GM21390 (cell line): ENCODE measurements at regions not wholly inside any gene's neighbourhood (a gene's known extent, or its start where the extent isn't known, plus 50 kb on each side); places are given as distances from the start of the nearest gene placed in this dataset.
"Not testable (repeated sequence)": the region's sequence is repeated elsewhere in the genome, so short reads cannot be mapped to it uniquely, and the experiment has no call there.

Source experiments
- ATAC-seq: cut with Tn5 transposase; IDR thresholded peaks from one replicate; pipeline ENCODE4 v1.9.1; 2021; ENCODE audit not compliant: unreplicated experiment

DNA sequence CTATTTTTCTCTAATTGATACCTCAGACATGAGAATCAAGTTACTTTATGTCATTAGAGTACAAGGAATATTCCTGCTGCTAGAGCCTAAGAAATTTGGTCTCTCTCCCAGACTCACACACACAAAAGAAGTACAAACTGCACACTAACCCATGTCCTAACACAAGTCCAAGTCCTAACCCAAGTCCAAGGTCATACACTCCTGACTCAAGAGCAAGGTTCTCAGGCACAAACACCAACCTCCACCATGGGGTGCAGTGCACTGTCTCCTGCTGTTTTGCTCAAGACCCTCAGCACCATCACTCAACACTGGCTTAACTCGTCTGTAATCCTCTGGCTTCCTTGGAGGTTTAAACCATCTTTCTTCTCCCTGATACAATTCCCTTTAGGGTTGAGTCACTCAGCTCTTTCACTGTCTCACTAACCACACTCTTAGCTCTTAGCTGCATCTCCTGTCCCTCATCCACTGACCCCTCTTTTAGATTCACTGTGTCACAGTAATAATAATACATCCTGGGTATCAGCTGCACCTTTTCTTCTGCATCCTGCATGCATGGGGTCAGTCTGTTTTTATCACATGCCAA, 129.8 kb downstream of the BCL2L11 start:
- ATAC-seq, result no peak

DNA sequence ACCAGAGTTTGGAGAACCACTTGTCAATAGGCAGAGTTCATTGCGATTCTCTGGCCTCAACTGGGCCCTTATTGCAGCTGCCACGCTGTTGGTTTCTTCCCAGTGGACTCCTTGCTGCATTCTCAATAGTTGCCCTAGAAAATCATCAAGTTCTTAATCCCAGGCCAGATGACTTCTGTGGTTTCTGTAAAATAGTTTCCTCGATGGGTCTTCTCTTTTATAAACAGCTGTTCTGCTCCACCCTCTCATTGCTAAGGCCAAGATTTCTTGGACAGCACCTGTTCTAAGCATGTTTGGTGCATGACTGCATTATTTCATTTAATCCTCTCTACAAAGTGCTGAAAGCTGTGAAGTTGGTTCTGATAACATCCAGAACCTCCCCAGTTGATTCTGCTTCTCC, 131.0 kb downstream of the BCL2L11 start:
- no peak for ATAC-seq

DNA sequence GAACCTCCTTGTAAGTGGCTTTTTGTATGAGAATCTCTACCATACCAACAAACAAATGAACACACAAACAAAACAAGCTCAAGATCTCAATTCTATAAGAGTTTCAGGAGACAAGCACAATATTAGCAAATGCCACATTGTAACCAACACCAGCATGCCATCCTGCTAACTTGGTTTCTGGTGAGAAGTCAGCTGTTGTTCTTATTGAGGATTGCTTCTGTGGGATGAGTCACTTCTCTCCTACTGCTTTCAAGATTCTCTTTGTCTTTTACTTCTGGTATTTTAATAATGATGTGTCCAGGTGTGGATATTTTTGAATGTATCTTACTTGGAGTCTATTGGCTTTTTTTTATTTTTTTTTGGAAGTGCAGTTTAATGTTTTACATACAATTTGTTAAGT, 131.7 kb downstream of the BCL2L11 start:
- no peak for ATAC-seq

DNA sequence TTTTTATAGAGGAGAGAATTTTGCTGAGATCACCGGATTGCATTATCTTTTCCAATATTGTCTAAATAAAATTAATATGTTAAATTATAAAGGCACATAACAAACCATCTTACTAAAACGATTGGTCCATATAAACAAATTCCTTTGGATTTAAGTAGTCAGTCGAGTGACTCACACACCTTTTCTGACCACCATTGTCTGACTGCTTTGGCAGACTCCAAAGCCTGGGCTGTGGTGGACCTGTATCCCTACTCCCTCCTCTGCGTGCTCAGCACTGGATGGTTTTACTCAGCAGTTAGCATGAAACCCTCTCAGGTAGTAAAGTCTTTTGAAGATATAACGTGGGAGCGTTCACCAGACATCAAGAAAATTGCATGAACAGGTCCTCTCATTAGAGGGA, 134.2 kb downstream of the BCL2L11 start:
- not testable (repeated sequence) for ATAC-seq

DNA sequence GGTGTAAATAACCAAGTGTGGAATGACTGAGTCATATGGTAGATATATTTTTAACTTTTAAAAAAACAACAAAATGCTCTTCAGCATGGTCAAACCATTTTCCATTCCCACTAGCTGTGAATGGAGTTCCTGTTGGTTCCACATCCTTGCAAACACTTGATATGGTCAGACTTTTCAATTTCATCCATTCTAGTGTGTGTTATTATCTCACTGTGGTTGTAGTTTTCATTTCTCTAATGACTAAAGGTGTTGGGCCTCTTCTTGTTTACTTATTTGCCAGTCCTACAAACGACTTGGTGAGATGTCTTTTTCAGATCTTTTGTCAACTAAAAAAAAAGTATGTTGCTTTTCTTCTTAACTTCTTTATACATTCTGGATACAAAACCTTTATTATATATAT, 135.9 kb downstream of the BCL2L11 start:
- ATAC-seq, result not testable (repeated sequence)

DNA sequence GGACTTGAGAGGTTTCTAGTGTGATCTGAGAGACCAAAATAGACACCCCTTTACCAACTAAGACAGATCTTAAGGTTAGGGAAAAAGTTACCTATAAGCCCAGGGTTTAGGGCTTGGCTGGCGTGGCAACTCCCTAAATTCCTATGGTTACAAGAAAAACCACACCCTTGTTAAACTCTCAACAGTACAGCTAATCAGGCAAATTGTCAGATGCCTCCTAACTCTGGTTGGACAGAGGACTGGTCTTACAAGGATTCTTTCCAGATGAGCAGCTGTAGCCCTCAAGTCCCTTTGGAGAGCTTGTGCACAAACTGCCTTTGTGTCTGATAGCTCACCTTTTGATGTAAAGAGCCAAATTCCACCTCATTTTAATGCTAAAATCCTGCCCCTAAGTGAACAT, 136.9 kb downstream of the BCL2L11 start:
- ATAC-seq, result not testable (repeated sequence)

DNA sequence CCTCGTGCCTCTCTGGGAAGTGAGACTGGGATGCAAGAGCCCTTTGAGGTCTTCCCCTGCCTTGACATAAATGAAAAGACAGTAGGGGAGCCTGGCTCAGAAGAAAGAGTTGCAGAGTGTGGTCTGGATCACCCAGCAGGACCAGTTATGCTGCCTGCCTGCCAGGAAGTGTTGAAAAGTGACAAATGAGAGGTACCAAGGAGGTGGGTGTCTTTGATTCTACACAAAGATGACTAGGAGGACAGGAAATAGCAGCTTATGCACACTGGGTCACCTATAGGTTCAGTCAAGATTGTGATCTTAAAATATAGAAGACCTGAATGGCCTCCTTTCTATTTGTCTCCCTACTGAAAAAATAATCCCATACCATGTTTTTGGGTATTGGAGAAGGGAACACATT, 137.6 kb downstream of the BCL2L11 start:
- ATAC-seq, result not testable (repeated sequence)

DNA sequence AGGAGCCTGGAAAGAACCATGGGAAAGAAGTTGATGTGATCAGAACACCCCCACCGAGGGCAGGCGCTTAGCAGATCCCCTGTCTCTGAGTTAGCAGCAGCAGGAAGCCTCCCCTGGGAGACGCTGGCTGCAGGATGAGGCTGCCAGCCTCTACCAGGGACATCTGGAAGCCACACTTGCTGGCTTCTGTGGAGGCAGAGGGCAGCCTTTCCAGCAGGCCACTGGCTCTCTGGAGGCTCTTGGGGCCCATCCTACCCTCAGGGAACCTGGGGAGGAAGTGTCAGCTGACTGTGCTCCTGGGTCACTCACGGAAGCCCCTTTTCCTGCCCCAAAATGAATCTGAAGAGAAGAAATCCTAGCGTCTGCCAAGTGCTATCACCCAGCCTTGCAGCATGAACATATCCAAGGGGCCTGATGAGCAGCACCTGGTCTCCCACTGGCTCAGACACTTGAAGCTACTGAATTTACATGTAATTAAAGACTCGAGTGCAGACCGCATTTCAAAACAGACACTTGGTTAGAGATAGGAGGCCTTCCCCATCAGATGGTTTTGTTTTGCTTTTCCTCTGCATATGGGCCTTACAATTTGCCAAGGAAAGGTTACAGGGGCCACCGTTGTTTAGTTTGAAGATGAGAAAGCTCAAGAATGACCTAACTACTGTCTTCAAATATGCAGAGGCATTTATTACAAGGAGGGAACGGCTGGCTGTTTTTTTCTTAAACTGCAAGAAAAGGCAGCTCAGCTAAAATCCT, 142.1 kb downstream of the BCL2L11 start:
- not testable (repeated sequence) for ATAC-seq

DNA sequence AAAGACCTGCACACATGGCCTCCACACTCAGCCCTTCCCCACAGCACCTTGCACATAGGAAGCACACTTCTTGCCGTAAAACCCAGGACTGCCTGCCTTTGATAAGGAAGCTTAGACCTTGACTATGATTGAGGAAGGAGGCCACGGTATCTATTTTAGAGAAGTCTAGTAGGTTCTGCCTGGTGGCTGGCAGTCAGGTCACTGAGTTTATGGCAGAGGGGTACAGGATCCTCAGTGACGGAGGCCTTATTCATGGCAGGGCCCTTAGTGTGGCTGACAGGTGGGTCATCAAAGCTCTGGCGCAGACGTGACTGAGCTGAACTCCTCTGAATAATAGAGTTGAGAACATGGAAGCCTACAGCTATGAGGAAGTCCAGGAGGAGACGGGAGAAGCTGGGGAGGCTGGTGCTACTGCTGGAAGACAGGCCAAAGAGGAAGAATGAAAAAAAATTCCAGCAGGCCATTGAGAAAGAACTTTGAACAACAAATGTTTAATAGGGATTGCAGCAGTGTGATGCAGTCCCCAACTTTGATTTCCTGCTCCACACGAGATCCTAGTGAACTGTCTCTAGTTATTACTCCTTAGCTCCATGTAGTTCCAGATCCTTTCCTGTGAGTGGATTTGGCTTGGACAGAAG, 142.8 kb downstream of the BCL2L11 start:
- not testable (repeated sequence) for ATAC-seq

DNA sequence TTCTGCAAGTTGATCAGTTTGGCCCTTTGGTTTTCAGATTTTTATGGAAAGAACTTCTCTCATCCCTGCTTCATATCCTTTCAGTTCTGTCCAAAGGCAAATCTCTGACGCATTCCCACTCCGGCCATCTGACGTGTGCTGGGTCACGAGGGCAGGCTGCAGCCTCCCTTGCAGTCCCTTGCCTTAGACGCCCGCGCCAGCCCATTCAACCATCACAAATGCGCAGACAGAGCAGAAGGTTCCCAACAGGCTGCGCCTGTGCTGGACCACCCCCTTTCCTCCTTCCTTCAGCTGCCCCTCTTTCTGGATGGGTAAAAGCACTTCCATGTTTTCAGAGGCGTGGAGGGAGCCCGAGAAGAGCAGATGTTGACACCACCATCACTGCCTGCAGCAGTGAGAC, 144.2 kb downstream of the BCL2L11 start:
- not testable (repeated sequence) for ATAC-seq

DNA sequence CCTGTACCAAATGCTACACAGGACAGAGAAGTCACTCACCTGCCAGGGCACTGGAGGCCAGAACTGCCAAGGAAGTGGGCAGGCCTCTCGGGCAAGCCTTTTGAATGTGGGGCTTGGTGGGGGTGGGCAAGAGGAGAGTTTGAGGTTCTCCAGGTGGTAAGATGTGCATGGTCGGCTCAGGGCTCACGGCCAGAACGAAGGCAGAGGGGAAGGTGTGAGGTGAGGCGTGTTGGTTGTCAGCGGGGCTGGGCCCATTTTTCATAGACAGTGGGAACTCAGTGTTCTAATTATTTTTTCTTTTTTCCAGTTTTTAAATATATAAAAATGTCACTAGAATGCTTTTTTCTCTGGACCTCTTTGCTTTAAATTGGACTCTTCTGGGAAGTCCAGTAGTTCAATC, 145.8 kb downstream of the BCL2L11 start:
- not testable (repeated sequence) for ATAC-seq

DNA sequence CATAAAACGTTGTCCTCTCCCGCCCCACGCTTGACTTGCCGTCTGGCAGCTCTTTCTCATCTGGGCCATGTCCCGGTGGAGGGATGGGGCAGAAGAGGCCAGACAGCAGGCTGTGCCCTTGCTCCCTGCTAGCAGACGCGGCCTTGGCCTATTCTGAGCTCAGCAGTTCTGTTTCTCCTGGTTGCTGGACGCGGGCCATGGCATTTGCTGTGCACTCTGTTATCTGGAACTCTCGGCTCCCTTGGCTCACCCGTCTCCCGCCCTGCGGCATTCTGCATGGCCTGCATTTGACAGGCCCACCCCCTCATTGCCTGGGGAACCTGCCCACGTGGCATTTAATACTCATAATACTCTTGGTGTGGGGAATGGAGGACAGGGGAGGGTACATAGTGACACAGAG, 146.3 kb downstream of the BCL2L11 start:
- ATAC-seq, result not testable (repeated sequence)

DNA sequence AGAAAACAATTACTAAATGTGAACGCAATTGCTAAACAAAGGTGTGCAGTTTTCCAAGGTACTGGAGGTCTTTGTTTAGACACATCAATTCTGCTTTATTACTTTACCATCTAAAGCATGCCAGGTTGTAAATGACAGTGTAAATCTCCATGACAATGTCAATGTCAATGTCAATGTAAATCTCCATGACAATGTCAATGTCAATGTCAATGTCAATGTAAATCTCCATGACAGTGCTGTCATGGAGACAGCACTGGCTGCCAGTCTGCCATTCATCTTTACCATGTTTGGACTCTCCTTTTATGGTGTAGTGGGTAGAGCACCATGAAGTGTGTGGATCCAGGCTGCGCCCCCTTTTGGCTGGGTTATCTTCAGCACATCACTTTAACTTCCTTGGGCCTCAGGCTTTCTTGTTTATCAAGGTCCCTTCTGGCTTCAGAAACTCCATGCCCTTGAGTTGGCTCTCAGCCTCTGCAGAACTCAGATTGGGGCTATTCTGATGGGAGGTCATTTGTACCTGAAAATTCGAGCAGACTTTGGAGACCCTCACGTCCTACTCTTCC, 149.1 kb downstream of the BCL2L11 start:
- not testable (repeated sequence) for ATAC-seq

DNA sequence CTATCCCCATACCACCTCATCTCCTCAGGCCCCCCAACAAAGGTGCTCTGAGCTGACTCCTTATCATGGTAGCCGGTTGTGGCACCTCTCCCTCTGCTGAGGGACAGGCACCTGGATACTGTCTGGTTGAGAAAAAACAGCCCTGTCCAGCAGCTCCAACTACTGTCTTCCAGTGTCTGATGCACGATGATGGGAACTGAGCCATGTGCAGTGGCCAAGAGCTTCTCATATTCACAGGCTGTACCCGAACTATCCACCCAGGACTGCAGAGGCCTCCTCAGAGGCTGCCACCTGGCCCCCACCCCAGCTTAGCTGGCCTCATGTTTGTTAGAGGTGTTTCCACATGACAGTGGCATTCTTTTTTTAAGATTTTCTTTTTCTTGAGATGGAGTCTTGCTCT, 149.9 kb downstream of the BCL2L11 start:
- ATAC-seq, result not testable (repeated sequence)

DNA sequence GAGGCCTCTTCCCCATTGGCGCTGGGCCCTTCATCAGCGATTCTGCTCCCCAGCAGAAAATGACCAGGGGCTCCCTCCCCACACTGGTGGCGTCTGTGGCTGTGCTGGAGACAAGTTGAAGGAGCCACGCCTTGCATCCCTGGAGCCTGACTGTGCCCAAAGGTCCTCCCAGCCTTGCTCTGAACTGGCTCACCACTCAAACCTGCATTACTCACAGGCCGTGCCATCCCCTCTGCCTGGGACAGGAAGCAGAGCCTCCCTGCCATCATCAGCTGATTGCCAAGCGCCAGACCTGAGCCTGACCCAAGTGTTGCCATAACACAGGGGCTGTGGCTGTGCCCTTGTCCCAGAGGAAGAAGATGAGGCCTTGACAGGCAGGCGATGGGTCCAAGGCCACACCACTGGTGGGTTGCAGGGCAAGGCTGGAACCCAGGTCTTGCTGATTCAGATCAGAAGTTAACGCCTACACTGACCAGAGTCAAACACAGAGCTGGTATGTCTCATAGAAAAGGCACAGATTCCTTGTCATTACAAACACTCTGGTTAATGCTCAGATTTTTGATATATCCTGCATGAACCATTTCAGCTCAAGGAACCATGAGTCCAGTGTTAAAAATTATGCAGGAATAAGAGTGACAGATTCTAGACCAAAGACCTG, 151.1 kb downstream of the BCL2L11 start:
- ATAC-seq, result not testable (repeated sequence)

DNA sequence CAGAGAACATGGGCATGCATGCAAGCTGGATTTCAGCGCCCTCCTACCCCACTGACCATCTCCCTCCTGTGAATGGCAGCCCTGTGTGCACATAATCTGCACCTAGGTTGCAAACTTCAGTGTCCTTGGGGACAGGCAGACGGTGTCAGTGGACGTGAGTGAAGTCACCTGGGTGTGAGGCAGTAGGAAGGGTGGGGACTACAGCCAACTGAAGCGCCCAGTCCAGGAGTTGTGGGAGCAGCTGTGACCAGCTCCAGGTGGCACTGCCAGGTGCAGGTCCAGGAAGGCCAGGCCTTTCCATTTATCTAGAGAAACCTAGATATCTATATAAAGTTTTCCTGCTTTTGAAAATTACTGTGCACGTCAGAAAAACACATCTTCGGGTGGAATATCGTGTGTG, 152.3 kb downstream of the BCL2L11 start:
- ATAC-seq, result not testable (repeated sequence)

DNA sequence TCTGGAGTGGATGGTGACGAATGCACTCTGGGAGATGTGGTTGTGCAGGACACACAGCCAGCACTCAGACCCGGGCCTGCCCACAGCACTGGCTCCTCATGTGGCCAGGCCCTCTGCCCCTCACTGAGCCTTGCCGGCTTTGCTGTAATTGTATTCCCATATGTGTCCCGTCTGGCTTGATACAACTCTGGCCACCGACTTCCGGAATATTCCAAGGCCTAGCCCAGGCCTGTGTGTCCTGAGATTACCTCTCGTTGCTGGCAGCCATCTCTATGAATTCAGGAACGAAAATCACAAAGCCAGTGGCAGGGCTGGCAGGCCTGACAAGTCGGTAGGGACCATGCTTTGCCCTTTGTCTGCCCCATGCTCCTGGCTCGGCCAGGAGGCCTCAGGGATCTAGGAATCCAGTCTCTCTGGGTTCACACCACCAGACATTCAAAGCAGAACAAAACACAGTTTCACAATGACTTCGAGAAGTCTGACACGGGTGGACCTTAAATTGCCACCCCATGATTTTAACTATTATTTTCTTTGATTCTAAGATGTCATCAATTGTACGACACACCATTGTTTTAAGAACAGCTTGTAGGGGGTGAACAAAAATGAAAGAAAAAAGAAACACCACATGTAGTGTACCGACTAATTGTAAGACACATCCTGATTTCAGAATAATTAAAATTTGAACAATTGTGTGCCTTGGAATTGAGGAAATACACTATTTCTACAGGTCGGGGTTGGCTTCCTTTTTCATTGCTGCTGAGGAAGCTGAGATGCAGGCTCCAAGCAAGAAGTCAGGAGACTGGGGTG, 154.5 kb downstream of the BCL2L11 start:
- not testable (repeated sequence) for ATAC-seq

DNA sequence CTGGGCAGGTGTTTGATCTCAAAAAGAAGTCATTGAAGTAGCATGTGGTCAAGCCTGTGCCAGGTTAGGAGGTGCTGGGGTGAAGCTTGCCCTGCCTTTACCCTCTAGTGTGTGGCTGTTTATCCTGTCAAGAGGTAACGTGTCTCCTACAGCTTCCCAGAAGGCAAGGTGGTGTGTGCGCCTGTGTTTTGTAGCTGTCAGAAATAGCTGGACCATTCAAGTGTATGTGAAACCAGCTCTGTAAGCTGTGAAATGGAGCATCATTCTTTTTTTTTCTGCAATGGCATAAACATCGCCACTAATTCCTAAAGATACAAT, 155.1 kb downstream of the BCL2L11 start:
- ATAC-seq, result not testable (repeated sequence)

DNA sequence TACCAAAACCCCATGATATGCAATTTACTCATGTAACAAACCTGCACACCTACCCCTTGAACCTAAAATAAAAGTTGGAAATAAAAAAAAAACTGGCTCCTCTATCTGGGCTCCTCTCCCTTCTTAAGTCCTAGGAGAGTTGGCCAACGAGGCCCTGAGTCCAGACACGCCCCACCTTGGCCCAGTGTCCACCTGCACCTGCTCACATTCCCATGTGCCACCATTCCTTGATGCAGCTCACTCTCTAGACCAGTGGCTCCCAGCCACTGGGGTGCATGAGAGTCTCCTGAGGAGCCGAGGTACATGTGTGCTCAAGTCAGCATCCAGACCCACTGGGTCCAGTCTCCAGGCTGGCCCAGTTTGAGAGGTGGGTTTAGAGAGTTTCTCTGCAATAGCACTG, 157.4 kb downstream of the BCL2L11 start:
- ATAC-seq, result not testable (repeated sequence)

DNA sequence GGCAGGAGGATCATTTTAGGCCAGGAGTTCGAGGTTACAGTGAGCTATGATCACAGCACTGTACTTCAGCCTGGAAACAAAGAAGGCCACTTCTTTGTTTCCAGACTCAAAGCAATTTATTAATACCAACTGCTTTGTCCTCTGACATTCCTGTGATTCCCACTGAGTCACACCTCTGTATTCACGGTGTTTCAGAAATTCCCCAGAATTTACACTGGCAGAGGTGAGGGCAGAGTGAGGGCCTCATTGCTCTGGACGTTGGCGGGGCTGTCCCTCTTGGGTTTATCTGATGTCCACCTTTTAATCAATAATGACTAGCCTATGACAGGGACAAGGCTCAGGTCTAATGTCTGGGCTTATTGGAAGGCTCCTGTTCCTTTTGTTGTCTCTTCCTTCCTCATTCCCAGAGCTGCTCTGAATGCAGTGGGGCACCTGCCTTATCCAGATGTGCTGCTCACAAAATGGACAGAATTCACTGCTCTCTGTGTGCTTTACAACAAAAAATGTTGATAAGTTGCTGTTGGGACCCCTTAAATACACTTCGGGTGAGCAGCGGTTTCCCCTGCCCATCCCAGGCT, 160.1 kb downstream of the BCL2L11 start:
- not testable (repeated sequence) for ATAC-seq
